HG02981 (cell line): ENCODE measurements at regions not wholly inside any gene's neighbourhood (a gene's known extent, or its start where the extent isn't known, plus 50 kb on each side); places are given as distances from the start of the nearest gene placed in this dataset.

Experiments used
- ATAC-seq: cut with Tn5 transposase; IDR thresholded peaks from one replicate; pipeline ENCODE4 v1.9.1; 2021; ENCODE audit warnings: mild to moderate bottlenecking, moderate library complexity; ENCODE audit not compliant: unreplicated experiment

DNA sequence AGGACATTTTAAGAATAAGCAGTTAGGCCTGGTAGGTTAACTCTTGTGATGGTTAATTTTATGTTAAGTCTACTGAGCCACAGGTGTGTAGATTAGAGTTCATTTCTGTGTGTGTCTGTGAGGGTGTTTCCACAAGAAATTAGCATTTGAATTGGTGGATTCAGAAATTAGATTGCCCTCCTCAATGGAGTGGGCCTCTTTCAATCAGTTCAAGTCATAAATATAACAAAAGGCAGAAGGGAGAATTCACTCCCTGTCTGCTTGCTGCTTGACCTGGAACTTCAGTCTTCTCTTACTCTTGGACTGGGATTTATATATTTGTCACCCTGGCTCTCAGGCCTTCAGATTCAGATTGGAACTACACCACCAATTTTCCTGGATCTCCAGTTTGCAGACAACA, 55.3 kb upstream of the POM121L12 start:
- no peak for ATAC-seq

DNA sequence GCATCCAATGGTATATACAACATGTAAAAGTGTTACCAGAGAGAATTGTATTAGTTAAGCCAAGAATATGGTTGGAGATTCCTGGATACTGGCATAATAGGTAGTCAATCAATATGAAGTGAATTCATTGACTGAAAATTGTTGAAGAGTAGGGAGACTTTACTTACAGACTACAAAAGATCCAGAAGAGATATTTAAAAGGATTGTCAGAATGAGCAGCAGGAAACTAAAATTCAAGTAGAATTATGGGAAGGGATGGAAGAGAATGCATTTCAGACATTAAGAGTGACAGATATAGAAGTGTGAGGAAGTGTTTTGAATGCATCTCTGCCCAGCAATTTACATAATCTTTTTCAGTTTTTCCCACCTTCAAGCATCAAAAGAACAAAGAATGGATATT, 62.3 kb upstream of the POM121L12 start:
- ATAC-seq: no peak

DNA sequence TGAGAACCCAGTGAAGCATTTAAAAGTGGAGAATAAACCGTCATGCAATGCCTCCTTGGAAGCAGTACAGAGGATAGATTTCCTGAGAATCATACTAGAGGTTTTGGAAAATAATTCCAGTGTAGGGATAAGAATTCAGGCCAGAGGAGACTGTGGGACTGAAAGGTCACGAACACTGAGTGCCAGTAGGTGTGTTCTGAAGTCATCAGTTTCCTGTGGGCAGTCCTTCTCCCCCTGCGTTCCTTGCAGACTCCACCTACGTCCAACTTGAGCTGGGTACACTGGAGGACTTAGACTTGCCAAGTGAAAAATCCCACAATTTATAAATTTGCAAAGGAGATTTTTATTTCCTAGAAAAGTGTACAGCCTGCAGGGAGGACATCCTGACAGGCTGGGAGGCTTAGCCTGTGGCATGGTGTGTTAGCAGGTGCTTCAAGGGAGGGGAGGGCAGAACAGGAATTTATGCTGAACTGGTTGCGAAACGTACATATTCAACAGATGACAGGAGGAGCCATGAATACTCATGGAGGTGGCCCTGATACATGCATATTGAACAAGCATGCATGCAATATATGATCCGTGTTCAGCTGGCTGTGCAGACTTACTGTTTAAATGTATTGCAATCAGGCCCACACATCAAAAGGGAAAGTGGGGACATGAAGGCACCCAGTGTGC, 72.9 kb upstream of the POM121L12 start:
- no peak for ATAC-seq

DNA sequence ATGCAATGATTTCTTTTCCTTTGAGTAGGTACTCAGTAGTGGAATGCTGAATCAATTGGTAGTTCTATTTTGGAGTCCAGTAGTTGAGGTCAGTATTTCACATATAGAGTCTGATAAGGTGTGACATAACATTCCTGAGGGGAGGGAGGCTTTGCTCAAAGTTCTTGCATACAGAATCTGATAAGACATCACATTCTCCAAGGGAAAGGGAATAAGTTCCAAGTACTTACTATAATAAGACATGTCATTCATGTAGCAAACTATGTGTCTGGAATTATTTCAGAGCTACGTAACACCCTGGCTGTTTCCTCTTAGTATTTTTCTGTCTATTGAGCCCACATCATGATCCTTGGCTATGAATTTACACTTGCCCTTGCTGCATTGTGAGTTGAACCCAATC, 74.3 kb upstream of the POM121L12 start:
- no peak for ATAC-seq

DNA sequence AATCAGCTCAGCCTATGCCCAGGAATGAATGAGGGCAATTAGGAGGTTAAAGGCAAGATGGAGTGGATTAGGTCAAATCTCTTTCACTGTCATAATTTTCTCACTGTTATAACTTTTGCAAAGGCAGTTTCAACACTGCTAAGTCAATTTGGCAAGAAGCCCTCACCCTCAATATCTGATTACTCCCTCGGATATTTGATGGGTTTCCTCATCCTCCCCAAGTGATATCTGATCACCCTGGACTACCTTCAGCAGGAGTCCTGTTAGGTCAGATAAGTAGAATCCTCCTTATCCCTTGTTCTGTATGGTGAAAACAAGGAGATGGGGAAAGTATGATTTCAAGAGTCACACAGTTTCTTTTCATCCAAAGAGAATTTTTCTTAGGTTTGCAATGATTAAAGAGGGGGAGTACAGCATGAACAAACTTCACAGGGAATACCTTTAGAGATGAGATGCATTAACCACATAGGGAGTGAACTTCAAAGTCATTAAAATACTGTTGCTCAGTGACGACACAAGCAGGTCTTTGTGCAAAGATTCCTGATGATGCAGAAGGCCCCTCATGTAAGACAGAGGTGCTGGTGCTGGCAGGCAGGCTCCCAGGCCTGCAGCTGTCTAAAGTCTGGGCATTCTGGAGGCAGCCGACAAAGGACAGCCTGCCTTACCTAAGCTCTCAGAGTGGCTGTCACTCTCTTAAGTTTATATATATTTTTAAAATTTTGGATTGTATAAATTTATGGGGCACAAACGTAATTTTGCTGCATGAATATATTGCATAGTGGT, 75.4 kb upstream of the POM121L12 start:
- ATAC-seq: no peak

DNA sequence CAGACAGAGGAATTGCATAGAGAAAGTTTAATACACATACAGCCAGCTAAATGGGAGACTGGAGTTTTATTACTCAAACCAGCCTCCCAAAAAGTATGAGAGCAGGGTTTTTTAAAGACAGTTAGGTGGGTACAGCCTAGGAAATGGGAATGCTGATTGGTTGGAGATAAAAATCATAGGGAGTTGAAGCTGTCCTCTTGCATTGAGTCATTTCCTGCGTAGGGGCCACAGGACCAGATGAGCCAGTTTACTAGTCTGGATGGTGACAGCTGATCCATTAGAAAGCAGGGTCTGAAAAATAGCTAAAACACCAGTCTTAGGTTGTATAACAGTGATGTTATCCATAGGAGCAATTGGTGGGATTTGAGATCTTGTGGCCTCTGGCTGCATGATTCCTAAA, 76.1 kb upstream of the POM121L12 start:
- no peak for ATAC-seq

DNA sequence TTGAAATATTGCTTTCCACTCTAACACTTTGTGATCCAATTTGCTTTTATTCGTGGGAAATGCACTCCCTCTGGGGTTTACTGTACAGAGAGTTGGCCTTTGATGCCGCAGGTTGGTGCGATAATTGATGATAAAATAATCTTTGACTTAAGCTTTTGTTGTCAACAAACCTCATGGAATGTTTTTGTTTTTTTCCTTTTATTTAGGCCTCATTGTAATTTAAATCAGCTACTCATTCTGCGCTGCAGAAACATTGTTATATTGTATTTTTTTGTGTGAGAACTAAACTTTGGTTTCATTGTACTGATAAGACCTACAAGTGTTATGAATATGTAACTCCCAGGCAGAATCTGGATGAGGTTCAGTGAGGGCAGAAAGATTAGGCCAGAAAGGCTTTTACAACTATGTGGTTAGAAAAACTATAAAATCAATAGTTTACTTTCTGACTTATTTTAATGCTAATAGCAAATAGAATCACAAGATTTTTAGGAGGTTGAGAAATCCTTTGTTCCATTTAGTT, 76.8 kb upstream of the POM121L12 start:
- ATAC-seq: no peak

DNA sequence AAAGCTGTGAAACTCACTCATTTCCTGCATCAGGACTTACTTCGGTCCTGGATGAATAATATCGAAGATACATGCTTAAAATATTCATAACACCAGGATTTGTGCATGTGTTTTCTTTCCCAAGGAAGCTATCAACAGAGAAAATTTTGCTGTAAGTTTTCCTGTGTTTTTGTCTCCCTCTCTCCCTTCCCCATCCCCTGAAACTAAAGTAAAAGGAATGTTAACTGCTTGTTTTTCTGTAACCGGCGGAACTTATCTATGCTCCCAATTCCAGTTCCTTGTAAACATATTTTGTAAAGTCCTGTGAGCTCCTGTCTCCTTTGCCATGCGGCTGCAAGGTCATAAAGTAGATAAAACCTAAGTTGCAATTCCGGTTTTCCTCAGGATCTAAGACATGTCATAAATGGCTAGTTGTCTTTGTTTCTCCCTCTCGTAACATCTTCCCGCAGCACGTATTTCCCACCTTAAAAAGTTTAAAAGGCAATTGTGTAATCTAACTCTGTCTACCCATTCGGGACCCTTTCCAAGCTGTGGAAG, 79.0 kb upstream of the POM121L12 start:
- ATAC-seq: no peak

DNA sequence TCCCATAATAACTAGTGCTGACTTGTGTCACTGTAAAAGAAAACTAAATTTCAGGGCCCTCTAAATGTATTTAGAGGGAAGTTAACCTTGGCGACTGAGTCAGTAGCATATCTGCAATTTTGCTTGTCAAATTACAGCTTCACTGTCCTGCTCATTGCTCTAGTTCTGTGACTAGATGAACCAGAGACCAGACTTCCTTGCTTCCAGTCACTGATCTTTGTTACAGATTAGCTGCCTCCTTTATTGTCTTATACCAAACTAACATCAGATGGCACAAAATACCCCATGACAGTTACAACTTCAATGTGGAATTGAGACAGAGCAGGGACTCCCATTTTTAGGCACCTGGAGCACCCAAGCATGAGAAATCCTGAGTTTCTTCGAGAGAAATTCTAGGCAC, 79.9 kb upstream of the POM121L12 start:
- no peak for ATAC-seq

DNA sequence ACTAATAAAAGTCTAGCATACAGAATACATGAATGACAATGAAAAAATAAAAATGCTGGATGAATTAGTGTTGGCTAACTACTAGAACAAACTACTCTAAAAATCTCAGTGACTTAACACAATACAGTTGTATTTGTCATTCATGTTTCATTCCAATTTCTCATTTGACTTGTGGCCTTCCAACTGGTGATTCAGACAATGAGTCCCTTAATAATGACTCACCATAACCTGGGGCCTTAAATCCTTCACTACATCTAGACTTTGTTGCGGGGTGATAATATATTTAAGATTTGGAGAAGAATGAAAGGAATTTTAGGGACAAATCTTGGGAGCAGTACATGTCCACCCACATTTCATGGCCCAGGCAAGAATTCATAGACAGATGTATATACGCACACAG, 90.5 kb upstream of the POM121L12 start:
- no peak for ATAC-seq

DNA sequence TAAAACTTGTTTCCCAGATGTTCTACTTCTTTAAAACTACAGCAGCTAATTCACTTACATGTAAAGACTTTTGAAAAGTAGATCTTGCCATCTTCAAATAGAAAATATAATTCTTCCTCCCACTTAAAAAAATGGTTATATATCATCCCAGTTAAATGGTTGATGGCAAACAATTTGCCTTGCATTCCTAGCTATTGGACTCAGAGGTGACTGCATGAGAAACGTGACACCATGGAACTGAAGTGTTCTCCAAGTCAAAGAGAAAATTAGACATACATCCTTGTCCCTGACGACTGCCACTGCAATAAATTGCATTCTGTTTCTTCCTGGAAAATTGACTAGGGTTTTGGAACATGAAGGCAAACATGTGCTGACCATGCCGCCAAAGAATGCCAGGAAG, 95.0 kb upstream of the POM121L12 start:
- no peak for ATAC-seq

DNA sequence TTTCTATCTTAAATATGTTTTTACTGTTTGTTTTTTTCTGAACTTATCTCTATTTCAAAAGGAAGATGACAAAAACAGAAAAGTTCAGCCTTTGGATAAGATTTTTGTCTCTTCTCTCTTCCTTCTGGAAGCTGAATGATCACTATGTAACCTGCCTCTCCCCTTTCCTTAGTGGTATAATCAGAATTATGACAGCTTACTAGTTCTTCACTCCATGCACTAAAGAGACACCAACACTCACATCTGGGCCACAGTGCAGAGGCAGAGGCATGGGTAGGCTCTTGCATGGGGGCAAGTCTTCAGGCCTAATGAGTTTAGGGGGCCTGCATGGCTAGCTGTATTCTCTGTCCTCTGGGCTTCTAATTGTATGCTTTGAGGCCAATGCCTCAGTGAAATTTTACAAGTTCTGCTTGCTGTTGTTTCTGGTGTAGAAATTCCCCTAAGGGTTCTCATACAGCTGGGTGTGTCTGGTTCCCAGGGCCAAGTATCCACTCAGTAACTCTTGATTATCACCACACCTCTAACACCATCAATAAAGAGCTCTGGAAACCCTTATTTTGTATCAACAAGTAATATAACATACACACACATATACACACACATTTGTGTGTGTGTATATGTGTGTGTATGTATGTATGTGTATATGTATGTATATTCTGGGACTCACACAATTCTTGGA, 96.8 kb upstream of the POM121L12 start:
- ATAC-seq: no peak

DNA sequence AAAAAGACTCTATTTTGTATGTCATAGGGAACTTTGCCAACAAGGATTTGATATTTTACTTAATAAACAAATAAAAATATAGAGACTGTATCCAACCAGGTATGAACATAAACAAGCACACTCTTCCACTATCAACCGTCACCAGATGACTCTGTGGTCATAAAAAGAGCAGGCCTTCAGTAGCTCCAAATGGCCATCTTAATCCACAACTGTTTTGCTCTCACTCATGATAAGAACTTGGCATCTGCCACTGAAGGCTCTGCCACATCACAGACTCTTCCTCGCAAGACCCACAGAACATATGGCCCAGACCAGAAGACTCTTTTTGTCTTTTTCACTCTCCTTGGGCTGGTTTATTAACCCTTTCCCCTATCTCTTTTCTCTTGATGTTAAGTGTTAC, 98.7 kb upstream of the POM121L12 start:
- ATAC-seq: no peak

DNA sequence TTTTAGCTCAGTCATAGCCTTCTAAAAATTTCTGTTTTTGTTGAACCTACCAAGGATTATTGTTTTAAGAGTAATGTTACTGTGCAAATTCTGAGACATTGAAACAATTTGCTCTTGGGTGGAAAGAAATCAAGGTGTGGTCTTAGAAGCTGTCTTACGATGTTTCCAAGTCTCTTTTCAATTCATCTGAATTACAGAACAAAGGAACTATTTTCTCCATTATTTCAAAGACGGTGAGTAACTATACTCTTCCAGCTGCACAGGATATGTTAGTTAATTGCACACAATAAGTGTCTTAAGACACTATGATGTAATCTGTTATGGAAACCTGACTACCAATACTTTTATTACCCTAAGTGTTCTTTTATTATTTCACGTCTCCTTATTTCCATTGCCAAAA, 106.8 kb upstream of the POM121L12 start:
- ATAC-seq: no peak

DNA sequence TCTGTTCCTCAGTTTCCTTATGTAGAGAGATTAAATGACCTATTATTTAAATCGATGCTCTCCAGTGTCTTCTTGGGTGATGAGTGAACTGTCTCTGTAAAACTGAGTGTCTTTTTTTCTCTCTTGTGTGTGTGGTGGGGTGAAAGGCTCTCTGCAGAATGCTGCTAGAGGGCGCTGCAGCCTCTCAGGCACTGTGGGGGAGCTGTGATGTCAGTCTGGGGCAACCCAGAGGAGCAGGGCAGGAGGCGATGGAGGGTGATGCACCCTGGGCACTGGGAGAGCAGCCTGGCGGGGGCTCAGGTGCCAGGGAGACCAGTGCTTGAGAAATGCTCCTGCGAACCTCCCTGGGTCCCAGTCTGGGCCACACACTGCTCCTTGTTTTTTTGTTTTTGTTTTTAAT, 110.1 kb upstream of the POM121L12 start:
- no peak for ATAC-seq

DNA sequence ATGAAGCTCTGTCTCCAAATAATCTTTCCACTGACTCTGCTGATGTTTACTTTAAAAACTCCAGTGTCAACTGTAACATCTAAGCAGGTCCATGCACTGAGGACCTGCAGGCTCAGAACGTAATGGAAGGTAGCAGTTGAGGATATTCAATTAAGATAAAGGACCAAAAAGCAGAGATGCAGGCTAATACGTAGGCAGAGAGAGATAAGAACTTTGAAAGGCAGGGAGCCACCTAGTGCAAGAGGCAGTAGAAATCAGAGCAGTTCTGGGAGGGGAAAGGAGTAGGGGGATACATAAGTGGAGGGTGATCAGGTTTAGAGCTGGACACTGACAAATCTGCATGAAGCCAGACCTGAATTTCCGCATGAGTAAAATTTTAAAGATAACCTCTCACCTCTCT, 114.5 kb upstream of the POM121L12 start:
- no peak for ATAC-seq

DNA sequence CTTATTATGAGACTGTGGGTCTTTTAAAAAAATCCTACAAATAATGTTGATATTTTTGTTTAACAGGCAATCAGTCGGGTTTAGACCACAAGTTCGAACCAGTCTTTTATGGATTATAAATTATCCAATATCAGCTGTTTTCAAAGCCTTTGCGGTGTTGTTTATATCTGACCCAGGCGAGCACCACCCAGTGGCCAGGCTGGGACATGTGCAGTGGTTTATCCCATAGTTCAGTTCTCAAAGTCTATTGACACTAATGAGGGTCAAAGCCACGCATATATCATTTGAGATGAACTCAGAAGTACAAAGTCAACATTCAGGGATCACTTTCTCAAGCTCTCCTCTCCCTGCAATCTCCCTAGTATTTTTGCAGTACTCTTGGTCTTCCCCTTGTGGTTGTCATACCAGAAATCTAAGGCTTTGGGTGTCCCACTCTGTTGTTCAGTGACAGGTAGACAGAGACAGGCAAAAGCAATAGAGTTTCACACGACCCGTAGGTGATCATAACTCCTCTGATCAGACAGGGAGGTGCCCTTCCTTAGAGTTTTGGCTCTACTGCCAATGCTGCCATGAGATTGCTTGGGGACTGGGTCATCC, 117.4 kb upstream of the POM121L12 start:
- no peak for ATAC-seq

DNA sequence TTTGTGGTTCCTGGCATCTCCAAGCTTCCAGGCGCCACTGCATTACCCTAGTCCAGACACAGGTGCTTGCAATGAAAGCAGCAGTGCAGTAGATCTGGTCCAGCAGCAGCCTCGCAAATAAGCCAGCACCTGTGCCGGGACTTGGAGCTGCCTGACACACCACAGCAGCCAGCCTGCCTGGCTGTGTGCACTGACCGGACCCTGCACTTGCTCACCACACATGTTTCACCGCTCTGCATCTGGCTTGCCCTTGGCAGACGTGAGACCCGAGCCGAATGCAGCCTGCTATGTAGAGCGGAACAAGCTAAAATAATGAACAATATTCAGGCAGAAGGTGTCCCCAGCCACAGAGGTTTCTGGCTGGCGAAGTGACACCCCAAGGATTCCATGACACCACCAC, 123.6 kb upstream of the POM121L12 start:
- no peak for ATAC-seq

DNA sequence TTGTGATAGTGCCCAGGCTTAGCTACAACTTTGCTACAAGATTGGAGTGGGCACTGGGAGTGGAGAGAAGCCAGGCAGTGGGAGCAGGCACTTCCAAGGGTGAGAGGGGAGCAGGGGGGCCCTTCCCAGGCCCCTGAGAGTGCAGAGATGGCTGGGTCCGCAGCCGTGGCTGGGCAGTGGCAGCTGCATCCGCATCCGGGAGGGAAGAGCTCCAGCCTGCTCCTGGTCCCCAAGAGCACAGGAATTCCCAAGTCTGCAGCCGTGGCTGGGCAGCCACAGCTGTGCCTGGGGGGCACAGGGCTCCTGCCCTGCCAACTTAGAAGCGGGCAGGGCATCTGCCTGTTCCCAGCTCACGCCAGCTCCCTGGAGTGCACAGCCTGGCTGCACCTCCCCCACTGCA, 124.1 kb upstream of the POM121L12 start:
- ATAC-seq: no peak

DNA sequence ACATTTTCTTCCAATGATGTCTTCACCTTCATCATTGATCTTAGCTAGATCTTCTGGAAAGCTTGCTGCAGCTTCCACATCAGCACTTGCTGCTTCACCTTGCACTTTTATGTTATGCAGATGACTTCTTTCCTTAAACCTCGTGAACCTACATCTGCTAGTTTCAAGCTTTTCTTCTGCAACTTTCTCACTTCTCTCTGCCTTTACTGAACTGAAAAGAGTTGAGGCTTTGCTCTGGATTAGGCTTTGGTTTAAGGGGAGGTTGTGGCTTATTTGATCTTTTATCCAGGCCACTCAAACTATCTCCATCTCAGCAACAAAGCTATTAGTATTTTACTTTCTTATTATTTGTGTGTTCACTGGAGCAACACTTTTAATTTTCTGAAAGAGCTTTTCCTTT, 125.5 kb upstream of the POM121L12 start:
- ATAC-seq: no peak

DNA sequence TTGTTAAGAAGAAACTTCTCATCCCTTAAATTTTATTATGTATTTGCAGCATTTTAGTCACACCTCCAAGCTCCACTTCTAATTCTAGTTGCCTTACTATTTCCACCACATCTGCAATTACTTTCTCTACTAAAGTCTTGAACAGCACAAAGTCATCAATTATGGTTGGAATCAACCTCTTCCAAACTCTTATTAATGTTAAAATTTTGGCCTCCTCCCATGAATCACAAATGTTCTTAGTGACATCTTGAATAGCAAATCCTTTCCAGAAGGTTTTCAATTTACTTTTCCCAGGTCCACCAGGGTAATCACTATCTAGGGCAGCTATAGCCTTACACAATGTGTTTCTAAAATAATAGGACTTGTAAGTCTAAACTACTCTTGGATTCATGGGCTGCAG, 126.3 kb upstream of the POM121L12 start:
- ATAC-seq: no peak
